ENCODE measurements at regions not wholly inside any gene's neighbourhood (a gene's known extent, or its start where the extent isn't known, plus 50 kb on each side); places are given as distances from the start of the nearest gene placed in this dataset.

DNA sequence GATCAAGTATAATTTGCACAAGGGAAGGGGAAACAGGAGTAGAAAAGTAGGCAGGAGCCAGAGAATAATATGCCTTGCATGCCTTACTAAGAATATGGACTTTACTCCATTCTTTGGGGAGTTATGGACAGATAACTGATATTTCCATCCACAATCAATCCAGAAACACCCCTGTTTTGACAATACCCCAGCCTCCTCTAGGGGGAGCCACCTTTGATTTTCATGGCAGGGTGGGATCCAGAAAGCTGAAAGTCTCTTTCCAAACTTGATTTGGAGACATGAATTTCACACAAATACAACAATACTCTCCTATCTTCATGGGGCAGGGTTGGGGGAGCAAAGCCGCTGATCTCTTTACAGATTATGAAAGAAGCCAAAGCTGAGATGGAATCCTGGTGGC is 404.1 kb downstream of the FOXA2 start:
- ChIA-PET POLR2A (no interaction called here), CTCF (no interaction called here)
- Histone ChIP-seq H3K4me3 (ENCODE audit: low read depth, low read length) (no peak overlapping the region), H3K9me3 (ENCODE audit: control insufficient read depth, insufficient read depth, low read length) (peaks cover 10% of the 10 kb centered on the region; the same call in 1 of the 2 replicates), H3K27me3 (ENCODE audit: control insufficient read depth, insufficient read depth, low read length) (no peaks in the 10 kb centered on the region), H3K27ac (ENCODE audit: low read depth, low read length) (no peak overlapping the region)
- no peak for TF ChIP-seq CTCF (IDR thresholded peaks at IDR 0.05; ENCODE audit: low read depth, low read length)
- DNase-seq (ENCODE audit: low read depth, low spot score) = no peak

GRCh38 chr20:22160101-22160652 is 424.2 kb downstream of the FOXA2 start:
- H3K27me3 ChIP-seq (ENCODE audit: control insufficient read depth, insufficient read depth, low read length) = no peaks in the 10 kb centered on the region
- no peak overlapping the region for H3K27ac ChIP-seq (ENCODE audit: low read depth, low read length)
- no peak for TF ChIP-seq CTCF (IDR thresholded peaks at IDR 0.05; ENCODE audit: low read depth, low read length)
- ChIA-PET POLR2A (no interaction called here), CTCF (no interaction called here)
- peaks cover 23% of the 10 kb centered on the region for H3K9me3 ChIP-seq (ENCODE audit: control insufficient read depth, insufficient read depth, low read length)
- no peak for DNase-seq (ENCODE audit: low read depth, low spot score)
- no peak overlapping the region for H3K4me3 ChIP-seq (ENCODE audit: low read depth, low read length)

DNA sequence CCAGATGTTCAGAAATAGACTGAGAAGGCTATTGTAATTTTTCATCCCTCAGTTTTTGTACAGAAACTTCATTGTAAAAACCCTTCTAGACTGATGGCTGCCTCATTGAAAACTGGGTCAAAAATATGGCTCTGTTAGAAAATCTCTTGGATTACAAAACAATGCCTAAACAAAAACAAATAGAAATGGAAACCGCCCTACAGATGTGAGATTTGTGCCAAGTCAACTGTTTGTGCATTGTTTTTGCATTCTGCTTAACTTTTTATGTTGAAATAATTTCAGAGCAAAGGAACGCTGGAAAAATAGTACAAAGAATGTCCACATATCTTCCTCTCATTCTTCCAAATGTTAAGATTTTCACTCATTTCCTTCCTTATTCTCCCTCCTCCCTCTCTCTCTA is 425.1 kb downstream of the FOXA2 start:
- Histone ChIP-seq H3K27ac (ENCODE audit: low read depth, low read length) (no peak overlapping the region), H3K4me3 (ENCODE audit: low read depth, low read length) (no peak overlapping the region), H3K27me3 (ENCODE audit: control insufficient read depth, insufficient read depth, low read length) (no peaks in the 10 kb centered on the region), H3K9me3 (ENCODE audit: control insufficient read depth, insufficient read depth, low read length) (peaks cover 28% of the 10 kb centered on the region)
- POLR2A ChIA-PET = no interaction called here
- DNase-seq (ENCODE audit: low read depth, low spot score) = no peak
- TF ChIP-seq CTCF (IDR thresholded peaks at IDR 0.05; ENCODE audit: low read depth, low read length) = no peak
- CTCF ChIA-PET = no interaction called here

GRCh38 chr20:22127587-22127986 is 422.1 kb downstream of the PAX1 start:
- Histone ChIP-seq H3K4me3 (ENCODE audit: low read depth, low read length) (no peak overlapping the region), H3K27me3 (ENCODE audit: control insufficient read depth, insufficient read depth, low read length) (no peaks in the 10 kb centered on the region), H3K9me3 (ENCODE audit: control insufficient read depth, insufficient read depth, low read length) (peaks cover 7% of the 10 kb centered on the region; the same call in 1 of the 2 replicates), H3K27ac (ENCODE audit: low read depth, low read length) (no peak overlapping the region)
- no peak for TF ChIP-seq CTCF (IDR thresholded peaks at IDR 0.05; ENCODE audit: low read depth, low read length)
- DNase-seq (ENCODE audit: low read depth, low spot score) = no peak
- ChIA-PET POLR2A (no interaction called here), CTCF (no interaction called here)

- no peak for TF ChIP-seq CTCF (IDR thresholded peaks at IDR 0.05; ENCODE audit: low read depth, low read length)
- Histone ChIP-seq H3K4me3 (ENCODE audit: low read depth, low read length) (no peak overlapping the region), H3K27ac (ENCODE audit: low read depth, low read length) (no peak overlapping the region), H3K9me3 (ENCODE audit: control insufficient read depth, insufficient read depth, low read length) (peaks cover 21% of the 10 kb centered on the region), H3K27me3 (ENCODE audit: control insufficient read depth, insufficient read depth, low read length) (no peaks in the 10 kb centered on the region)
- CTCF ChIA-PET = no interaction called here
- POLR2A ChIA-PET = no interaction called here
- DNase-seq (ENCODE audit: low read depth, low spot score) = no peak
Observed at GRCh38 chr20:22106308-22106938, 401.0 kb downstream of the PAX1 start.
